HG03139 (cell line): ENCODE measurements at regions not wholly inside any gene's neighbourhood (a gene's known extent, or its start where the extent isn't known, plus 50 kb on each side); places are given as distances from the start of the nearest gene placed in this dataset.

ENCODE experiments used
- ATAC-seq: cut with Tn5 transposase; IDR thresholded peaks from one replicate; pipeline ENCODE4 v1.9.1; 2021; ENCODE audit not compliant: unreplicated experiment

DNA sequence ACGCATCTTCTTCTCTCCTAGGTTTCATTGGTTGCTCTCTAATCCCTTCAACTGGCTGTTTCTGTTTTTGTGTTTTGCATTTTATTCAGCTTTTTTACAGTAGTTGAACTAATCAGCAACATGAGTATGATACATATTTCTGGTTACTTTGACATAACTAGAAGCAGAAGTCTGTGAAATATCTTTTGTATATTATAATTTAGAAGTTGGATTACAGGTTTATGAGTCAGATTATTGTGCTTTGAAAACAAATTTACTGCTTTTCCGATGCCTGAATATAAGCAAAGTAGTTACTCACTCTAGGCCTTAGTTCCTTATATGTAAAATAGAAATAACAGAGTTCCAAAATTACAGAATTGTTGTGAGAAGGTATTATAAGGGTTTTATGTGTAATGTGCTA is 96.2 kb upstream of the MEOX2 start:
- ATAC-seq, result no peak

DNA sequence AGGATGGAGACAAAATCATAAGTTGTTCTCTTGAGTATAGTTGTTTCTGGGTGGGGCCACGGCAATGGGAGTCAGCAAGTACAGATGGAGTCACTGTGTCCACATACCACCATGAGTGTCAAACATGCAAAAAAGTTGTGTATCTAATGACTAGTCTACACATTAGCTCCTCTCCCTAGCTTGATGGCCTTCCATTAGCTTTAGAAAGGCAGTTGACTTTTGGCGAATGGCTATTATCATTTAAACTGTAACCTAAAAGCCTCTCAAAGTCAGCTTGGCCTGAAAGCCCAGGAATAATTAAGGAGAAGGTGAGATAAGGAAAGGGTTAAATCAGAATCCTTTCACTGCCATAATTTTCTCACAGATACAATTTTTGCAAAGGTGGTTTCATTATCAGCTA is 95.5 kb upstream of the MEOX2 start:
- ATAC-seq, result no peak

DNA sequence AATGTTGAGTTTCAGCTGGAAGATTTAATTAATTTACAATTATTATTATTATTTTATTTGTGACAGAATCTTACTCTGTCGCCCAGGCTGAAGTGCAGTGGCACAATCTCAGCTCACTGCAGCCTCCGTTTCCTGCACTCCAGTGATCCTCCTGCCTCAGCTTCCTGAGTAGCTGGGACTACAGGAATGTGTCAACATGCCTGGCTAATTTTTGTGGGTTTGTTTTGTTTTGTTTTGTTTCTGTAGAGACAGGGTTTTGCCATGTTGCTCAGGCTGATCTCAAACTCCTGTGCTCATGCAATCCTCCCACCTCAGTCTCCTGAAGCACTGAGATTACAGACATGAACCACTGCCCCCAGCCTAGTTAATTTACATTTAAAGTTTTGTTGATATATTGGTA is 93.8 kb upstream of the MEOX2 start:
- ATAC-seq, result no peak

DNA sequence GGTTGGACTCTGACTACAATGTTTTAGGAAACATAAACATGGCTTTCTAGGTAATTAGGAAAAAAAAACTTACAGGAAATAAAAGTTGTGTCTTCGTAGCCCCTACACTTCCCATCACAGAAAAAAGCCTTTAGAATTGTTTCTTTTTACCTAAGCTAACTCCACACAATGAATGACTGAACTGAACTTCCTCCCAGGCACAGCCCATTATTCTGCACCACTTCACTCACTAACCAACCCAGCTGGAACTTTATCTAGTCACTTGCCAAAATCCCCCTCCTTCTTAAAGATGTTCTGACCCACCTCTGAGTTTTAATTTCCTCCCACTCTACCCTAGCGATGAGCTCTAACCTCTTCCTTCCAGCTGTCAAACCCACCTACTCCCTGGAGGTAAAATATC is 91.7 kb upstream of the MEOX2 start:
- ATAC-seq, result no peak

DNA sequence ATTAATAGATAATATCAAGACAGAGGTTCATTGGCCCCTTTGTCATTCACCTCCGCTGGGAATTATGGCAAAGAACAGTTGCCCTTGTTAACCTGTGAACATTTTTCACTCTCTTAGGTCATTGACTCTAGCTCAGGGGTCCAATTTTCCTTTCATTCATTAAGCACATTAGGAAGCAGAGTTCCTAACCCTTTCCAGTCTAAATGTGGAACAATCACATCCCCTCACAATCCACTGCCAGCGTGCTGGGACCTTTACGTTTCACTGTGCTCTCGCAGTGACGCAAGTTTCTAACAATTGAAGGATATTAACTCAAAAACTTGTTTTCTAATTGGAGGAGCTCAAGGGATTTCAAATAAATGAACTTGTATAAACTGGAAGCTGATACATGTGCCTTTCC is 79.3 kb upstream of the MEOX2 start:
- ATAC-seq, result no peak

DNA sequence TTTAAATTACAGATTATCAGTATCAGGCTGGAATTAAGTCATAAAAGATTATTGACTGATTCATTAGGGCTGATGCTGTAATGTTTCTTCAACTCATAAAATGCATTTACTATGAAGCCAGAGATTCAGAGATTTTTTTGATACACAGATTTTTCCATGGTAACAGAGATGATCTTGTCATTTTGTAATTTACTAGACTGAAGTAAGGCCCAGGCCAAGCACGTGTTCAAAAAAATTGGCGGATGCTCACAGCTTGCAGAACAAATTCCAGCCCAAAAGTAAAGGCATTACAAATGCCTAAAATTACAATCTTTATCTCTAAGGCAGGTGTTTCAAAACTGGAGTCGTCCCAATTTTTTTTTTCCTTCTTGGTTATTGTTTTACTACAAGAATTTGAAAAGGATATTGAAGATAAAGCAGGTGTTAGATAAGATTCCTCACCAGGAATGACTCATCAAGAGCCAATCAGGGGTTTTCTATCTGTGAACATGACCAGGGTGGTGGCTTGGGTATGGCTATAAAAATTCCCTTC is 78.4 kb upstream of the MEOX2 start:
- no peak for ATAC-seq

DNA sequence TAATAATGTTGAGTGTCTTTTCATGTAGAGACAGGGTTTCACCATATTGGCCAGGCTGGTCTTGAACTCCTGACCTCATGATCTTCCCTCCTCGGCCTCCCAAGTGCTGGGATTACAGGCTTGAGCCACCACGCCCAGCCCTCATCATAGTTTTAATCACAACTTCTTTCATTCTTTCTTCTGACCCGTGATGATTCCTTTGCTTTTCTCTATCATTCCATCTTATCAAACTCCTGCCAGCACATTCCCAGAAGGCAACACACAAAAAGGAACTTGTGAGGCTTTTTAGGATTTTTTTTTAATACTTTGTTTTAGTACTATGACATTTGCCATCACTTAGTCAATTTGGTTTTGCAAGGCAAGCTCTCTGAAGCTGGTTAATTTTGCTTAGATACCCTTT is 77.5 kb upstream of the MEOX2 start:
- no peak for ATAC-seq

DNA sequence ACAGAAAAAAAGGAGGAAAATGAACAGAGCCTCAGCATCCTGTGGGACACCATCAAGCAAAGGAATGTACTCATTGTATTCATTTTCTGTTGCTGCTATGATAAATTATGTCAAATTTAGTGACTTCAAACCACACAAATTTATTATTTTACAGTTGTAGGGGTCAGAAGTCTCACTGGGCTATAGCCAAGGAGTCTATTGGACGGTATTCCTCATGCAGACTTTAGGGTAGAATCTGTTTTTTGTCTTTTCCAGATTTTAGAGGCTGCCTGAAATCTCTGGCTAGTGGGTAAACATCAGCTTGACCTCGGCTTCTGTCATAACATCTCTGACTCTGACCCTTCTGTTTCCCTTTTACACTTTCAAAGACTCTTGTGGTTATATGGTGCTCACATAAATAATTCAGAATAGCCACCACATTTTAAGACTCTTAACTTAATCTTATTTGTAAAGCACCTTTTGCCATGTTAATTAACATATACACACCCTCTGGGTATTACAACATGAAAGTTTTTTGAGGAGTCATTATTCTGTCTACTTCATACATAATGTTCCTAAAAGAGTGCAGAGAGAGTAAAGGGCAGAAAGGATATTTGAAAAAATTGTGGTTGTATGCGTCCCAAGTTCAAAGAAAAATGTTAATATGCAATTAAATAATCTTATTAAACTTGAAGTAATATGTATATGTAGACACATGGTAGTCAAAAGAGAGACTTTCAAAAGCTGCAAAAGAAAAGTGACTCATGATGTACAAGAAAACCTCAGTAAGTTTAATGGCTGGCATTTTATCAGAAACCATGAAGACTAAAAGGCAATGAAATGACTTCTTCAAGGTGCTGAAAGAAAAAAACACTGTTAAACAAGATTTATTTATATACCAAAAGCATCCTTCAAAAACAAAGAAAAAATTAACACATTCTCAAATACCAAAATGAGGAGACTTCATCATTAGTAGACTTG is 70.8 kb upstream of the MEOX2 start:
- ATAC-seq, result no peak

DNA sequence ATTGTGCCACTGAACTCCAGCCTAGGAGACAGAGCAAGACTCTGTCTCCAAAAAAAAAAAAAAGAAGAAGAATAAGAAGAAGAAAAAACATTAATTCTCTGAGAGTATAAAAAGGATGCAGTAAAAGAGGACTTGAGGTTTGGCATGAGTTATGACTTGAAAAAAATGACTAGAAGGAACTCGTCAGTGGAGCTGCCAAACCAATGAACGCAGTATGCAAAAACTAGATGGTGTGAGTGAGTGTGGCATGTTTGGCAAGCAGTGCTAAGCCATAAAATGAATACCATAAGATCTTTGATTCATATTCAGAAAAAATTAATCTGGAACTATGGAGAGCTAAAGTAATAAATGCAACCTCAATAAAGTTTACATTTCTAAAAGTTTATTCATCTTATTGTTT is 68.6 kb upstream of the MEOX2 start:
- no peak for ATAC-seq

DNA sequence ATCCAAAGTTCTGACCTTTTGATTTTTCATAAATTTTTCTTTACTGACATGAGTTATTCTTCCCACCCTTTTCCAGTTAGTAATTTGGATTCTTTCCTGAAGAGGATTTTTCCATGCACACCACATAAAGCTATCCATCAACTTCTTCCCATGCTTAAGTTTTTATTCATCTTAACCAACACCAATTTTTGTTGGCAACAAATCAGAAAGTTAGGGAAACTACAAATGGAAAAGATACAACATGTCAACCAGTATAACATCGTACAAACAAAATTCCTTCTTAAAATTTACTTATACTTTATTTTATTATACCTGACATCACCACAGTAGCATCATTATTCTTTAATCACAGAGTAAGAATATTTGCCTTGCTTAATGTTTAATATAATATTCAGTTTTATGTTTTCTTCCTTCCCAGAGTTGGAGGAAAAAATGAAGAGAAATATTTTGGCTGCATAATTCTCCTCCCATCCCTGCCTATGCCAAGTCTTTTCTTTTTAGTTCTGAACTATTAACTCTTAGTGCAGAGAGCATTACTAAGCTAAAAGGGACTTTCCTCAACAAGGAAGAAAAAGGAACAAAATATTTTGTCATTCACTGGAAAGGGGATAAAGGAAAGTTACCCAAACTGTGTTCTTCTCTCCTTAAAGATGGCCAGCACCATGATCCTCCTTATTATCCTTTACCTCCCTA is 67.5 kb upstream of the MEOX2 start:
- ATAC-seq, result no peak

DNA sequence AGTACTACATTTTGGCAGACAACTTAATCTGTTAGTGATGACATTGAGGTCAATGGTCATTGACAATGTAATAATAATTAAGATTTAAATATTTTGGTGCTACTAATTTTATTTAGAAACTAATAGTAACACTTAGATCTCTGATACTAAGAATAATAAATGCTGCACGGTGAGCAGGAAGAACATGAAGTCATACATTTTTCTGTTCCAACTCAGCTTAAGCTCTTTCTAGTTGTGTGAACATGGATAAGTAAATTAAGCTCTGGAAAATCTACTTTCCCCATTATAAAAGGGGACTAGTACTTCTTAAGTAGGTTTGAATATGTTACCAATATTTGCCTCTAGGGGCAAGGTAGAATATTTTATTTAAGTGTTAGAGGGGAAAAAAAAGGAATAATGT is 65.9 kb upstream of the MEOX2 start:
- ATAC-seq, result no peak

DNA sequence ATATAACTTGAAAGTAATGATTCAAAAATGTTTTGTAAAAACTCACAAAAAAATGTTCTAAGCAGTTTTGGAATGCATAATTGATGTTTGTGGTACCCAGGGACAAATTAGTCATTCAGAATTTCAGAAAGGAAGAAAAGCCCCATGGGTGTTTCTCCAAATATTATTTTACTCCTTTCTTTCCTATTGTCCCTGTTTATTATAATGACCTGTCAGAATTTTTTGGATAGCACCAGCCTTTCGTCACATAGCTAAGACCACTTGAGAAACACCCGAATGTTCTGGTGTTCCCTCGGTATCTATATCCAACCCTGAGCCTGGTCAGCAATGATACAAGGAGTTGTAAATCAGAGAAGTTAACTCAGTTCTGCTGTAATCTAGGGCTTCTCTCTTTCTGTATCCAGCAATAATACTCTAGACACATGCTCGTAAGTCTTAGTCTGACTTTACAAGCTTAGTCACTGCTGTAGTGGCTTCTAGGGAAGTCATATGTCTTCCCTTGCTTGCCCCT is 64.8 kb upstream of the MEOX2 start:
- no peak for ATAC-seq

DNA sequence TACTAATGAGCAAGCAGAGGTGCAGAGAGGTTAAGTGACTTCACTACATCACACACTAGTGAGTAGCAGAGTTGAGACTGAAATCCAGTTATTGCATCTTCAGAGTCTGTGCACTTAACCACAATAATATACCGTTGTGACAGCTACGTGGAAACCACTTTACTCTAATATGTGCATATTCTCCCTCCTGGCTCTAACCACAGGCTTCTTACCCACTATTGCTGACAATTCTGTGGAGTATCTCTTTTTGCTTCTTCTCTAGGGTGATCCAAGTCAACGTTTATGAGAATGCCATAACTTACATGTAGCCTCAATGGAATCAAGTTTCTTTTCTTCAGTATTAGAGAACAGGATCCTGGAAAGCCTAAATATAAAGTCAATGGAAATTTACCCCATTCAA is 64.2 kb upstream of the MEOX2 start:
- ATAC-seq, result no peak

DNA sequence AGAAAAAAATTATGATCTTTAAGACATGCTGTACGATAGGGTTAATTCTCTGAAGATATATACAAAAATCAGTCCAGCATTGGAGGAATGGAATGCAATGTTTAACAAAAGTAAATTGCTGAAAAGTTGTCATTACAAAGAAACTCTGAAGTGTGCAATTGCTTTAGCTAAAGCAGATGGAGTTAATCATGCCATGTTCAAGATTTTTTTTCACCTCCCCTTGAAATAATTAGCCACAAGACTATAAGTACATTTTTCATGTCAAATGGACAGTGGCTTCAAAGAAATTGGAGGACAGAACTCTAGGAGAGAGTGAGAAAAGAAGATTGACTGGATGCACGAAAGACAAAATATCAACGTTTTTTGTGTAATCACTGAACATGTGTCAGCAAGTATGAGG is 63.1 kb upstream of the MEOX2 start:
- no peak for ATAC-seq

DNA sequence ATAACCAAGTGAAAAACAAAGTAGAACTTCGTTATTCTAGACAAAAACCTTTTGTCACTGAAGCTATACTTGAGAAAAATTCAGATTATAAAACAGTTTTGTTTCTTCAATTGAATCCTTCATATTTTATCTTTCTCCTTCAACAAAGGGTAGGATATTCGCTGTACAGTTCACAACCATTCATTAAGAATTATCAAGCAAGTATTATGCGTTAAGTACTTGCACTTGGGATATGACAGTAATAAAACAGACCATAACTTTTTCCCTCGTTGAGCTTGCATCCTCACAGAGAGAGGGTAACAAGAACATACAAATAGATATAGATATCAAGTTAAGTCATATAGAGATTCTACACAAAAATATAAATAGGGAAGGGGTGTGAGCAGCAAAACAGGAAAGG is 61.2 kb upstream of the MEOX2 start:
- ATAC-seq, result no peak

DNA sequence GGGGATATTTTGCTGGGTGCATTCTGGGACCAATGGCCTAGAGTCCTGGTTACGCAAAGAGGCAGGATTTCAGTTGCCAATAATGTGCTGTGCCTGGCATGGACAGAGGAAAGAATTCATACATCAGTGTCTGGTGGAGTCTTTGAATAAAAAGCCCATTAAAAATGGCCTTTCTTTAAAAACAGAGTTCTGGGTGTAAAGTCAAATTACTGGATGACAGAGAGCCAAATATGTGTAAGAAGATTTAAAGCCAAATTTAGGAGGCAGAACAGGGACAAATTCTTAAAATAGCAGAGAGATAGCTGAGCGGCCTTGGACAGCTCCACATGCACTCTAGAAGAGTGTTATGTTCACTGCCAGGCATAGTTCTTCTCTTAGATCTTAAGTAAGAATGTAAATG is 60.8 kb upstream of the MEOX2 start:
- ATAC-seq, result no peak

DNA sequence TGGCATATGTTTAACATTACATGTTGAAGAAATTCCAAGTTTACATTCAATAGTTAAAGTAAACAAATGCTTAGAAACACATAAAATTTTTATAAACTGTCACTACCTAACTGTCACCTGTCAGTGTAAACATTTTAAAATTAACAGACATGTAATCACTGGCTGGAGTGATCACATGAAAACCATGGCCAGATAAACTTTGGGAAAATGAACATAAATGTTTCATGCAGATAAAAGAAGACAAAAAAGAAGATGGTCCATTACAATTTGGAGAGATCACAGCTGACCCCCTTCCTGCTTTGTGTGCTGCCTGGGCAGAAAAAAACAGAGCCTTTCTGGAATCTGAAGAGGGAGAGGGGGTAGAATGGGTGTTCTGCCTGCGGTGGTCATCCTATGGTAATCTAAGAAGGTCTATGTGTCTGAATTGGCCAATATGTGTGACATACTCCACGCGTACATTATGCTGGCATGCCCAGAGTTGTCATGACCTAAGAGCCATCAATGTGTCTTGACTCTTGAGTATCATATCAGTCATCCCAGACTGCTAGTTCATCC is 57.5 kb upstream of the MEOX2 start:
- ATAC-seq, result no peak

DNA sequence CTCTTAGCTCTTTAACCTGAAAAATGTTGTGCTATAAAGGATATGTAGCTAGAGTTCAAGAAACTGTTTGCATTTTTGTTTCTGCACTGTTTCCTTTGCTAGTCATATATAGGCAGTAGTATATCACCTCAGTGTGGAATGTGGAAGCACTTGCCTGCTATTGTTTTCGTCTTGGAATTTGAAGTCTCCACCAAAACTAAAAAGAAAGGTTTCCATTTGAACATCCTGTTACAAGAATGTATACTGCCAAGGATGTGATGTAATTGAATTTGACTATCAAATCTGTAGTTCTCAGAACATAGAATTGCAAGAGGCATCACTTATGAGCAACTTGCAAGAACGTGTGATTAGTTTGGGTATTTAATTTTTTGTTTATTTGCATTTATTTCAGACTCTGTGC is 51.1 kb upstream of the MEOX2 start:
- ATAC-seq, result no peak
